ENCODE measurements at regions not wholly inside any gene's neighbourhood (a gene's known extent, or its start where the extent isn't known, plus 50 kb on each side); places are given as distances from the start of the nearest gene placed in this dataset.
"Not testable (repeated sequence)": the region's sequence is repeated elsewhere in the genome, so short reads cannot be mapped to it uniquely, and the experiment has no call there.

- DNase-seq, result no peak
These were observed 337.2 kb upstream of the DNAJC19 start for GRCh38 chr3:181326637-181327223.

- not testable (repeated sequence) for DNase-seq
These were observed 335.0 kb upstream of the DNAJC19 start for GRCh38 chr3:181324516-181324915.

- no peak for DNase-seq
These were observed 328.8 kb upstream of the DNAJC19 start for GRCh38 chr3:181318321-181318720.

GRCh38 chr3:181317508-181317907 is 328.0 kb upstream of the DNAJC19 start:
- DNase-seq, result no peak

GRCh38 chr3:181316482-181316881 is 326.9 kb upstream of the DNAJC19 start:
- DNase-seq, result no peak

GRCh38 chr3:181313335-181313734 is 323.8 kb upstream of the DNAJC19 start:
- no peak for DNase-seq

GRCh38 chr3:181311186-181311585 is 321.6 kb upstream of the DNAJC19 start:
- DNase-seq, result no peak

GRCh38 chr3:181302960-181303359 is 313.4 kb upstream of the DNAJC19 start:
- DNase-seq, result no peak

GRCh38 chr3:181300033-181300432 is 310.5 kb upstream of the DNAJC19 start:
- no peak for DNase-seq

- no peak for DNase-seq
These were observed 308.9 kb upstream of the DNAJC19 start for GRCh38 chr3:181298421-181298820.

GRCh38 chr3:181292984-181293383 is 303.4 kb upstream of the DNAJC19 start:
- no peak for DNase-seq

GRCh38 chr3:181290941-181291340 is 301.4 kb upstream of the DNAJC19 start:
- no peak for DNase-seq

GRCh38 chr3:181289306-181289705 is 299.8 kb upstream of the DNAJC19 start:
- no peak for DNase-seq

GRCh38 chr3:181288145-181288544 is 298.6 kb upstream of the DNAJC19 start:
- no peak for DNase-seq

- no peak for DNase-seq
These were observed 289.7 kb upstream of the DNAJC19 start for GRCh38 chr3:181279239-181279565.

GRCh38 chr3:181278468-181279238 is 289.1 kb upstream of the DNAJC19 start:
- DNase-seq, result no peak

- no peak for DNase-seq
These were observed 286.9 kb upstream of the DNAJC19 start for GRCh38 chr3:181276358-181276896.

- no peak for DNase-seq
These were observed 284.5 kb upstream of the DNAJC19 start for GRCh38 chr3:181274025-181274424.

GRCh38 chr3:181267312-181267711 is 277.8 kb upstream of the DNAJC19 start:
- DNase-seq, result no peak

GRCh38 chr3:181265750-181266333 is 276.3 kb upstream of the DNAJC19 start:
- no peak for DNase-seq

GRCh38 chr3:181264486-181264885 is 274.9 kb upstream of the DNAJC19 start:
- DNase-seq, result no peak

GRCh38 chr3:181253796-181254195 is 264.3 kb upstream of the DNAJC19 start:
- DNase-seq, result no peak

- no peak for DNase-seq
These were observed 263.1 kb upstream of the DNAJC19 start for GRCh38 chr3:181252631-181253030.

- DNase-seq, result no peak
These were observed 261.2 kb upstream of the DNAJC19 start for GRCh38 chr3:181250714-181251113.

All from stimulated activated CD8-positive, alpha-beta memory T cell treated with anti-CD3 and anti-CD28 coated beads, Interleukin-4, amount 100 ng/mL, for 48 hours (primary cell).